ENCODE measurements at regions not wholly inside any gene's neighbourhood (a gene's known extent, or its start where the extent isn't known, plus 50 kb on each side); places are given as distances from the start of the nearest gene placed in this dataset.
A peak's percentile ranks its signal among the peaks of the same experiment; 100 is the strongest.

- peak; percentile 52 for TF ChIP-seq CTCF (IDR thresholded peaks at IDR 0.05; ENCODE audit: low read depth, low read length, missing control alignments)
- no peak overlapping the region for H3K4me3 ChIP-seq (replicated peaks; ENCODE audit: low read depth, low read length)
- DNase-seq (ENCODE audit: extremely low read depth, low read depth): no peak
Observed at GRCh38 chr13:73767747-73768315, 366.4 kb downstream of the KLF12 start.

DNA sequence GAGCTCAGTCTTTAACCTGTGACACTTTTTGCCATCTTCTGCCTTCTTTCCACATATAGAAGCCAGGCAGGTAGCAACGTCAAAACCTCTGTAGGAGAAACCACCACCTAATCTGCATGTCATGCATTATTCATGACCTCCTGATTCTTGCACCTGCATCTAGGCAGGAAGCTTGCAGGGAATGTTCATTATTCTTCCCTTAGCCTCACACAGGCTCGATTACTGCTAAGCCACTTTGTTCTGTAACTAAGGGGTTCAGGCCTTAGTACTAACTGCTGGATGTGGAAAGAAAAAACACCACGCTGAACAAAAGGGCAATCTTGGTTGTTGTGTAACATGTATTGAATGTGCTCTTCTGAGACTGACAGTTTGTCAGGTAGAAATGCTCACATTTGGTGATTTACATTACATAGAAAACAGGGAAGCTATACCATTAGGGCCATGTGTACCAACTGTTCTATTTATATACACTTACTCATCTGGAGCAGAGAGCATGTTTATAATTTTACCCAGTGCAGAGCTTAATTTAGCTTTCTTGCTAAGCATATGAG is 366.9 kb downstream of the KLF12 start:
- TF ChIP-seq CTCF (IDR thresholded peaks at IDR 0.05; ENCODE audit: low read depth, low read length, missing control alignments): no peak
- H3K4me3 ChIP-seq (replicated peaks; ENCODE audit: low read depth, low read length): no peak overlapping the region
- DNase-seq (ENCODE audit: extremely low read depth, low read depth): no peak

- H3K4me3 ChIP-seq (replicated peaks; ENCODE audit: low read depth, low read length): no peak overlapping the region
- no peak for TF ChIP-seq CTCF (IDR thresholded peaks at IDR 0.05; ENCODE audit: low read depth, low read length, missing control alignments)
- peak; percentile 30 for DNase-seq (ENCODE audit: extremely low read depth, low read depth)
Observed at GRCh38 chr13:73765651-73766384, 368.4 kb downstream of the KLF12 start.

DNA sequence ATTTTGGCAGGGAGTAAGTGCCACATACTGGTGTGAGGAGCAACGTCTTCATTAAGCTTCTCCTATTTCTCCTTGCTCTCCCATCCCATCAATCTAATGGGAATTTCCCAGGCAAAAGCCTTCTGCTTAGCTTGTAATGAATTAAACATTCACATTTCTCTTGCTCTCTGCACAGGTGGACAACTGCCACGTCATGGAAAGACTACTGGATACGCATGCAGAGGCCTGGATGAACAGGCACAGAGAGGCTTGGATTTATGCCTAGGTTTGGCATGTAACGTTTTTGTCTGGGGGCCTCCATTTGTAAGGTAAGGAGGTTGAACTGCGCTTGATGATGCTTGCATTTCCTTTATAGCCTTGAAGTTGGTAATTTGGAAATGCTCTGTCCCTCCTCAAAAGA is 374.8 kb downstream of the KLF12 start:
- no peak for DNase-seq (ENCODE audit: extremely low read depth, low read depth)
- no peak for TF ChIP-seq CTCF (IDR thresholded peaks at IDR 0.05; ENCODE audit: low read depth, low read length, missing control alignments)
- H3K4me3 ChIP-seq (replicated peaks; ENCODE audit: low read depth, low read length): no peak overlapping the region

DNA sequence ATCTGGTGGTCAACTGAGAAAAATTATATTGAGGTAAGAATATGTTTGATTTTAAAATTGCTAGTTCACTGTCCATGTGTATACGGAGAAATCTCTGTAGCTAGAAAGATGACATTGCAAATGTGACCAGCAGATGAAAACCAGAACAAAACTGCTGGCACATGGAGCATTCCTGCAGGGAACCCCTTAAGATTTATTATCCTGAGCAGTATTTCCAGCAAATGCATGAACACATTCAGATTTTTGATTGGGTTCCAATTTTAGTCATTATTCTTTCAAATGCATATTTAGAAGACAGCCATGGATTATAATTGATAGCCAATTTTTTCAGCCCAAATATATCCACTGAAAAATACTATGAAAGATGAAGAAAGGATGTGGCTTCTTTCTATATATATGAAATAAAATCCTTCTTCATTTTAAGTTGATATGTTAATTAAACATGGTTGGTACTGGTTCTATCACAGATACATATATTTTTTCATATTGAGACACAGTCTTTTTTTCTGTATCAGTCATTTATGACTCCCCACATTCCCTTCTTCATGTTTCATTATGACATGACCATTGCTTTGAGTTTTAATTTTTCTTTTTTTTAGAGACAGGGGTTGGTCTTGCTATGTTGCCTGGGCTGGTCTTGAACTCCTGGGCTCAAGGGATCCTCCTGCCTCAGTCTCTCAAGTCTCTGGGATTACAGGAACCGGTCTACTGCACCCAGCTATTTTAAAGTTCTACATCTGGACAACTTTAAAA is 376.5 kb downstream of the KLF12 start:
- no peak for DNase-seq (ENCODE audit: extremely low read depth, low read depth)
- no peak for TF ChIP-seq CTCF (IDR thresholded peaks at IDR 0.05; ENCODE audit: low read depth, low read length, missing control alignments)
- no peak overlapping the region for H3K4me3 ChIP-seq (replicated peaks; ENCODE audit: low read depth, low read length)

DNA sequence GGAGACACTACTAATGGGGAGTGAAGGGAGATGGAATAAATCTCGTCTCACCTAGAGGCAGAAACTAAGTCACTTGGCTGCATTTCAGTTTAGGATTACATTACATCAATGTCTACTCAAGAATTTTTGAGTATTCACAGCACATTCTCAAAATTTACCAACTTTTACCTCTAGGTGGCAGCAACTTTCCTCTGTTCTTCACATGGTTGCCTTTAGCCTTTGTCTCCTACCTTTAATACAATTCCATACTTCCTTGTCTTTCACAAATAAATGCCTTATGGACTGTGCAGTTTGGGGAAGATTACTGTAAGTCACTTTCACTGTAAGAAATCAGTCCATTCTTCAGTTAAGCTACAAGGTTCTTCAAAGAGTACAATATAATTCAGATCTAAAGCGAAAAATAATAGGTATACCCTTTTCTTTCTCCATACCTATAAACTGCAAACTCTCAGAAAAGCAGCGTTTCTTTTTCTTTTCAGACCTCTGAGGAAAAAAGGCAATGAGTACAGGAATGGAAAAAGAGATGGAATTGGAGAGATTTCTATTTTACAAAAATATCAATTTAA is 379.4 kb downstream of the KLF12 start:
- DNase-seq (ENCODE audit: extremely low read depth, low read depth): peak; percentile 52
- TF ChIP-seq CTCF (IDR thresholded peaks at IDR 0.05; ENCODE audit: low read depth, low read length, missing control alignments): peak; percentile 49
- no peak overlapping the region for H3K4me3 ChIP-seq (replicated peaks; ENCODE audit: low read depth, low read length)

All from HFF-Myc (cell line).